Spinal cord (tissue), 9 donors: ENCODE measurements at regions not wholly inside any gene's neighbourhood (a gene's known extent, or its start where the extent isn't known, plus 50 kb on each side); places are given as distances from the start of the nearest gene placed in this dataset.
A peak's percentile ranks its signal among the peaks of the same experiment; 100 is the strongest.

Experiments used
- DNase-seq, 6 donors: peaks; one replicate each; pipeline versions ENCODE4 v3.0.0 to v3.0.0-alpha.2; 2013 to 2015; ENCODE audit warnings: low spot score in 6 of 6, low read depth in 4 of 6
- H3K27ac ChIP-seq: one replicate; pipeline ENCODE4 v1.5.1; 2013; ENCODE audit warnings: low read depth, low read length, control low read depth
- H3K27me3 ChIP-seq: one replicate; pipeline ENCODE4 v1.6.1; 2013; ENCODE audit warnings: low read length; ENCODE audit not compliant: control insufficient read depth, insufficient read depth
- H3K36me3 ChIP-seq: one replicate; pipeline ENCODE4 v1.6.1; 2013; ENCODE audit warnings: low read length; ENCODE audit not compliant: control insufficient read depth, insufficient read depth
- H3K4me1 ChIP-seq: one replicate; pipeline ENCODE4 v1.6.1; 2013; ENCODE audit warnings: low read length; ENCODE audit not compliant: control insufficient read depth, insufficient read depth
- H3K4me3 ChIP-seq: one replicate; pipeline ENCODE4 v1.5.1; 2013; ENCODE audit warnings: low read depth, low read length, control low read depth
- H3K9me3 ChIP-seq: one replicate; pipeline ENCODE4 v1.6.1; 2013; ENCODE audit warnings: low read length; ENCODE audit not compliant: control insufficient read depth, insufficient read depth
- WGBS: methylation state at CpG from one replicate; pipeline ENCODE4 v1.1.5; 2013; ENCODE audit warnings: missing lambda C conversion rate; ENCODE audit not compliant: insufficient coverage; 5-methylcytosine and 5-hydroxymethylcytosine counted together
- donor health status: healthy.

DNA sequence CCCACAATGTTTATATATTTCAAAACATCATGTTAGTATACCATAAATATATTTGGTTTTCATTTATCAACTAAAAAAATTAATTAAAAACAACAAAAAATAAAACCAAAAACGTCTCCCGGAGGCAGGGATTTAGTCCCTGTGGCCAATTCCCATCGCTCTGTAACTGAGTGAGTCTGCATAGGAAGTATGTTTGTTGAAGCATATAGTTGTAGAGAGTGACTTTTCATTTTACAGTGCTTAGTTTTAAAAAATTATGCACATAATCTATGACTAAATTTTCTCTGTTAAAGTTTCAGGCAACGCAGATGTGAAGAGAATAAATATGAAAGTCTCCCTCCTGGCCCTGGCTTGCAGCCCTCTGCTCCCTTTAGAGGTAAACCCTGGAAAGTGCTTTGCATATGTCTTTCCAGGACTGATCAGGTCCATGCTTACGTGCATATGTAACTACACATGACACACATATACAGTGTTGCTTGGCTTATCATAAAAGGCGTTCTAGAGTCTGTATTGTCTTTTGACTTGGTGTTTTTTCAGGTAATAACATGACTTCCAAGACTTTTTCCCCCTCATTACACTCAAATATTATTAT, 63.4 kb upstream of the SORBS2 start:
- no peak for DNase-seq
- H3K4me1 ChIP-seq: peaks cover 2% of the 10 kb centered on the region
- no peaks in the 10 kb centered on the region for H3K36me3 ChIP-seq
- no peaks in the 10 kb centered on the region for H3K27me3 ChIP-seq
- no peak overlapping the region for H3K4me3 ChIP-seq
- WGBS: no CpG with 5 or more reads among the region's 6 CpGs
- no peaks in the 10 kb centered on the region for H3K9me3 ChIP-seq
- no peak overlapping the region for H3K27ac ChIP-seq

DNA sequence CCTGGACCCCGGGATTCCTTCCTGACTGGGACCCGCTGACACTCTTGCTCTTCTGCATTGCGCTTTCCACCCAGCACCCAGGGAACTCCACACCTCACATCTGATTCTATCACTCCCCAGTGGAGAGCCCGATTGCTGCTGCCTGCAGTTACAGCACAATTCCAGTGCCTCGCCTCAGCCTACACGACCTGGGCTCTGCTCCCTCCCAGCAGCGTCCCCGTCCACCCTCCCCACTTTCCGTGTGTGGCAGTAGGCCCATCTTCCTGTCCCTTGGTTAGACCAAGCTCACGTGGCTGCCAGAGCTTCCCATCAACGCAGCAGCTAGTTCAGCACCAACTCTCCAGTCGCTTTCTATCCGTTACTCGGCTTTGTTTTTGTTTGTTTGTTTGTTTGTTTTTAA, 66.6 kb upstream of the SORBS2 start:
- no peak overlapping the region for H3K4me3 ChIP-seq
- 90% methylated on average over 9 of the region's 14 CpGs for WGBS
- no peaks in the 10 kb centered on the region for H3K27me3 ChIP-seq
- no peak overlapping the region for H3K27ac ChIP-seq
- H3K36me3 ChIP-seq: no peaks in the 10 kb centered on the region
- H3K9me3 ChIP-seq: no peaks in the 10 kb centered on the region
- H3K4me1 ChIP-seq: no peaks in the 10 kb centered on the region
- no peak for DNase-seq

GRCh38 chr4:185879666-185880312, 67.8 kb upstream of the SORBS2 start:
- DNase-seq: no peak
- no peaks in the 10 kb centered on the region for H3K9me3 ChIP-seq
- no peaks in the 10 kb centered on the region for H3K36me3 ChIP-seq
- H3K4me3 ChIP-seq: no peak overlapping the region
- H3K27me3 ChIP-seq: no peaks in the 10 kb centered on the region
- H3K4me1 ChIP-seq: no peaks in the 10 kb centered on the region
- H3K27ac ChIP-seq: no peak overlapping the region
- WGBS: 93% methylated on average over 6 of the region's 18 CpGs

DNA sequence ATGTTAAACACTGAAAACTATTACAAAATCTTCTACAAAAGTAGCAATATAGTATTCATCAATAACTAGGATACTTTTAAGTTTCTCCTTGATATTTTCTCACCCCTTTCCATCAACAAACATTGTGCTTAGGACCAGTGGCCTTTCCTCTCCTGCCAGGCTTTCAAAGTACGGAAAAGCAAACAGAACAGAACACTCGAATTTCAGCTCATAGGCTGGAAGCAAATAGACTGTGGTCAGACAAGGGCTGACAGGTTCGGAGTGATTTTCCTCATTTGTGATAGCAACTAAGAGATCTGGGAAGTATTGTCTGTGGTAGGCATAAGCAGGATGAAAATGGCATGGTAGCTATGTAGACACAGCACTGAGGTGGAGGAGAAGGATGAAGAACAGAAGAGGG, 68.6 kb upstream of the SORBS2 start:
- Histone ChIP-seq H3K27me3 (no peaks in the 10 kb centered on the region), H3K4me3 (no peak overlapping the region), H3K4me1 (no peaks in the 10 kb centered on the region), H3K36me3 (no peaks in the 10 kb centered on the region), H3K9me3 (no peaks in the 10 kb centered on the region), H3K27ac (no peak overlapping the region)
- DNase-seq: no peak
- 47% methylated on average over 3 of the region's 3 CpGs for WGBS

DNA sequence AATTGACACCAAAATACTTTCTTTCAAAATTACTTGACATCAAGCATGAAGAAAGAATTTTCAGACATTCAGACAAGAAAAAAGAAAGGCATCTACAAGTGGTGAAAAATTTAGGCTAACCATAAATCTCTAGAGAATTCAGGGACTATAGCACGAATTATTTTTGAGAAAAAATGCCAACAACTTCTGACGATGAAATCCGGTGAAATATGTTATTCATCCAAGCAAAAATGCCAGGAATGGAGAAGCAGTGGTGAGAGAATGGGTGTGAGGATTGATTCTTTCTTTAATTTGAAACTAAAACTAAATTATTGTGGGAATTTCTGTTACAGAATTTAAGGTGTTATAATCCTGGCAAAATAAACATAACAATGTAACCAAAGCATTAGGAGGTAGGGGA, 69.4 kb upstream of the SORBS2 start:
- Histone ChIP-seq H3K27me3 (no peaks in the 10 kb centered on the region), H3K9me3 (no peaks in the 10 kb centered on the region), H3K4me3 (no peak overlapping the region), H3K27ac (no peak overlapping the region), H3K36me3 (no peaks in the 10 kb centered on the region), H3K4me1 (no peaks in the 10 kb centered on the region)
- no peak for DNase-seq
- 100% methylated on average over 2 of the region's 3 CpGs for WGBS

DNA sequence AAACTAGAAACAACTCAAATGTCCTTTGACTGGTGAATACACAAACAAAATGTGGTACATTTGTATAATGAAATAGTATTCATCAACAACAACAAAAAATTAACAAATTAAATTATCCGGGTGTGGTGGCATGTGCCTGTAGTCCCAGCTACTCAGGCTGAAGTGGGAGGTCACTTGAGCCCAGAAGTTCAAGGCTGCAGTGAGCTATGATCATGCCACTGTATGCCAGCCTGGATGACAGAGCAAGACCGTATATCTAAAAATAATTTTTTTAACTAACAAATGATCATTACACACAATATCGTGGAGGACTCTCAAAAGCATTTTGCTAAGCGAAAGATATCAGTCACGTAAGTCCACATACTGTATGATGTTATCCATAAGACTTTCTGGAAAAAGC, 71.6 kb upstream of the SORBS2 start:
- 89% methylated on average over 3 of the region's 5 CpGs for WGBS
- no peak for DNase-seq
- no peaks in the 10 kb centered on the region for H3K36me3 ChIP-seq
- no peak overlapping the region for H3K4me3 ChIP-seq
- H3K9me3 ChIP-seq: peaks cover 2% of the 10 kb centered on the region
- H3K27ac ChIP-seq: no peak overlapping the region
- no peaks in the 10 kb centered on the region for H3K4me1 ChIP-seq
- no peaks in the 10 kb centered on the region for H3K27me3 ChIP-seq

DNA sequence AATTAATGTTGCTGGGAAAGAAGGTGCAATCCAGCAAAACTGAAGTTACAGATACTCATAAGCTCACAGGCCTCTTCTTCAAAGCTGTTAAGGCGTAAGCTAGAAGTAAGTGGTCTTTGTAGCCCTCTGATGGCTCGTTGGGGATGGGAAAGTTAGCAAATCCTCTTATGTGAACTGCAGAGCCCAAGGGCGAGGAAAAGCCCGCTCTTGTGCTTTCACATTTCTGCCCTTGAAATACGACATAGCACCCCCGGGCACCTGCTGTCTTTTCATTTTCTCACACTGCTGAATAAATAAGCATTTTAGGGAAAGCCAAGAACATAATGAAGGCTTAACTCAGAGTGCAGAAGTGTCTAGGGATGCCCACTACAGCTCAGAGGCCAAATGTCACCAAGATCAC, 73.1 kb upstream of the SORBS2 start:
- no peaks in the 10 kb centered on the region for H3K36me3 ChIP-seq
- DNase-seq: peak in 1 of 6 donors; percentile 15
- no peak overlapping the region for H3K4me3 ChIP-seq
- 30% methylated on average over 2 of the region's 6 CpGs for WGBS
- no peak overlapping the region for H3K27ac ChIP-seq
- no peaks in the 10 kb centered on the region for H3K4me1 ChIP-seq
- H3K9me3 ChIP-seq: peaks cover 2% of the 10 kb centered on the region
- no peaks in the 10 kb centered on the region for H3K27me3 ChIP-seq

- Histone ChIP-seq H3K27ac (no peak overlapping the region), H3K27me3 (no peaks in the 10 kb centered on the region), H3K4me1 (no peaks in the 10 kb centered on the region), H3K36me3 (no peaks in the 10 kb centered on the region), H3K9me3 (peaks cover 2% of the 10 kb centered on the region), H3K4me3 (no peak overlapping the region)
- 100% methylated on average over 1 of the region's 6 CpGs for WGBS
- no peak for DNase-seq
Measured at GRCh38 chr4:185885604-185886003, 73.6 kb upstream of the SORBS2 start.

- Histone ChIP-seq H3K27ac (no peak overlapping the region), H3K9me3 (peaks cover 2% of the 10 kb centered on the region), H3K36me3 (no peaks in the 10 kb centered on the region), H3K4me3 (no peak overlapping the region), H3K4me1 (no peaks in the 10 kb centered on the region), H3K27me3 (no peaks in the 10 kb centered on the region)
- no peak for DNase-seq
- 53% methylated on average over 7 of the region's 15 CpGs for WGBS
Measured at GRCh38 chr4:185886832-185887524, 75.0 kb upstream of the SORBS2 start.

GRCh38 chr4:185888676-185889075, 76.7 kb upstream of the SORBS2 start:
- no peak for DNase-seq
- Histone ChIP-seq H3K36me3 (no peaks in the 10 kb centered on the region), H3K4me3 (no peak overlapping the region), H3K27me3 (no peaks in the 10 kb centered on the region), H3K4me1 (no peaks in the 10 kb centered on the region), H3K27ac (no peak overlapping the region), H3K9me3 (peaks cover 2% of the 10 kb centered on the region)
- WGBS: 91% methylated on average over 7 of the region's 7 CpGs
